HG03354 (cell line): ENCODE measurements at regions not wholly inside any gene's neighbourhood (a gene's known extent, or its start where the extent isn't known, plus 50 kb on each side); places are given as distances from the start of the nearest gene placed in this dataset.

Experiments used
- ATAC-seq: cut with Tn5 transposase; IDR thresholded peaks from one replicate; pipeline ENCODE4 v1.9.1; 2021; ENCODE audit warnings: mild to moderate bottlenecking; ENCODE audit not compliant: unreplicated experiment, poor library complexity, severe bottlenecking

DNA sequence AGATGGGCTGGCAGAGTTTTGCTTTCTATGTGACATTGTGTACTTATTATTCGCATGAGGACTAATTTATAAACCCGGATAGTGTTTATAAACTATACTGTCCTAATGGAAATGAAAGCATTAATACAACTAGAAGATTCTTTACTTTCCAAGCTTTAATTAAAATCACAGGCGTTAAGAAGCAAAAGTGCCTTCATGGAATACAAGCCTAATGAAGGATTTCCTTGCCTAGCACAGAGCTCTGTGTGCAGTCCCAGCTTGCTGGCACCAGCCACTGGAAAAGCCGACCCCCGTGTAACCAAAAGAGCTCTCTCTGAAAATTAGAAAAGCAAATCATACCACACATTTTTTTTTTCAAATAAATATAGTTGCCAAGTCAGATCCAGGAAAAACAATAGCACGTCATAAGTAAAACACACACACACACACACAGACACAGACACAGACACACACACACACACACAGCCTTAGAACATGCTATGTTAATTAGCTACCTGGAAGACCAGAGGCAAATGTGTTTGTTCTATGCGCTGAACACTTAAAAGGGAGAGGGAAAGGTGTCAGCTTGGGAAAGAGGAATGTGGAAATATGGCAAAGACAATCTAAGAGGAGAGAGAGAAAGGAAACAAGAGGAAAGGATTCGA, 1084.2 kb downstream of the TUSC7 start:
- no peak for ATAC-seq

DNA sequence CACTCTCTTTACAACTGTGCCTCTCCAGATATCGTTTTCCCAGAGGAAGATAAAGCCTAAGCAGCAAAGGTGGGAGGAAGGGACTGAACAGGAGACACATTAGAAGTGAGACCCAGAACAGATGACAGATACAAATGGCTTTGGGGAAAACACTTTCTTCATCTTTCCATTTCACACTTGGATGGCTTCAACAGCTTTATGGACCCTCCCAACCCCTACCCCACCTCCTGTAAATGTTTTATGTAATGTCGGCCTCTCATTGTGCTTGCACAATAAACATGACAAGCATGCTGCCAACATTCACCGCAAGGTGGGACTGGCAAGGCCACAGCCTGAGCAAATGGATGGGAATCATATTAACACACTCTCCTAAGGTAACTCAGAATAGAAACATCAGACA, 1088.6 kb downstream of the TUSC7 start:
- no peak for ATAC-seq

DNA sequence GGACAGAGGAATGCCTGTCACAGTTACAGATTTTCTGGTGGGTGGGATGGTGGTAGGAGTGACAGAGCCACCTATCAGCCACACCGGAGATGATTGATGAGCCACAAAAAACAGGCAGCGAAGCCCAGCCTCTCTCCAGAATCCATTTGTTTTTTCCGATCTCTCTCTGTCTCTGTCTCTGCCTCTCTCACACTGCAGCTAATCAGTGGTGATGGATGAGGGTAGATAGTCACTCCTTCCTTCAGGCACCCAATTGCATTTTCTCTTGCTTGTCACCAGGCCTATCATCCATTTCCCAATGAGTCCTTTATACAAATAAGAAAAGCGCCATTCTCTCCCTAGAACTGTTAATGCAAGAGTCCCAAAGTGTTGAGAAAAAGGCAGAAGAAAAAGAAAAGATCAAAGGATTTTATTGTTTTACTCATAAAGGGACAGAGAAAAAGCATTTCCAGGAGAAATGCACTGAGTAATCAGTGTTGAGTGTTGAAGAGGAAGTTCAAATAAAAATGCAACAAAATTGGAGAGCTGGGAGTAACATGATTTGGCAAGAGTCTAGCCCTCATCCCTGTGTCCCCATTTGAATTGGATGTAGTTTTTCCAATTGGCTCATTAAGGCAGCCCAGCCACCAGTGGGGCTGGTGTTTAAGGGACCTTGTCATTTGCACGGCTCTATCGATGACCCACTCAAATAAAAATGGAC, 1089.3 kb downstream of the TUSC7 start:
- no peak for ATAC-seq

DNA sequence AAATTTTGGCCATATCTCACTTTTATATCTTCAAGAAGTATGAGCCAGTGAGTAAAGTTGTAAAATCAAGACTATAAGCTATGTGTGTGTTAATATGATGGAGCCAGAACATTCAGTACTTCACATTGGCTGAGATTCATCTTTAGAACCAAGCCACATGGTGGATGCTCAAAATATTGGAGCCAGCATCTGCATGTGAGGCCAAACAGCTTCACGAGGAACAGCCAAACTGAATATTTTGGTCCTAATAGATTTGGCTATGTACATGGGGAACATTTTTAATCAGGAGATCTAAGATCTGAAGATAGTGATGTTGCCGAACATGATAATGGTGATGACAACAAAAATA, 1089.8 kb downstream of the TUSC7 start:
- ATAC-seq: no peak

DNA sequence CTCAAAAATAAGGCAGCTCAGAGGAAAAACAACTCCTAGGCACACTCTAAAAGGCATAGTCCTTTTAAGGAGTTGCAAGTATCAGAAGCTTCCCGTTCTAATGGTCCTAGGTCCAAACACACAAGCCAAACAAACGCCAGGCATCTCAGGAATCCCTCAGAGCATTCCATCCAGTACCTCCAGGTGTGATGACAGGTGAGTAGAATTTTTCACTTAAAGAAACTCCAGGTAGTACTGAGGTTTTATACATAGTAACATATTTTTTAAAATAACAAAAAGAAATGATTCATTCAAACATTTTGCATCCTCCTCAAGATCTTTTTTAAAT, 1092.3 kb downstream of the TUSC7 start:
- ATAC-seq: no peak

DNA sequence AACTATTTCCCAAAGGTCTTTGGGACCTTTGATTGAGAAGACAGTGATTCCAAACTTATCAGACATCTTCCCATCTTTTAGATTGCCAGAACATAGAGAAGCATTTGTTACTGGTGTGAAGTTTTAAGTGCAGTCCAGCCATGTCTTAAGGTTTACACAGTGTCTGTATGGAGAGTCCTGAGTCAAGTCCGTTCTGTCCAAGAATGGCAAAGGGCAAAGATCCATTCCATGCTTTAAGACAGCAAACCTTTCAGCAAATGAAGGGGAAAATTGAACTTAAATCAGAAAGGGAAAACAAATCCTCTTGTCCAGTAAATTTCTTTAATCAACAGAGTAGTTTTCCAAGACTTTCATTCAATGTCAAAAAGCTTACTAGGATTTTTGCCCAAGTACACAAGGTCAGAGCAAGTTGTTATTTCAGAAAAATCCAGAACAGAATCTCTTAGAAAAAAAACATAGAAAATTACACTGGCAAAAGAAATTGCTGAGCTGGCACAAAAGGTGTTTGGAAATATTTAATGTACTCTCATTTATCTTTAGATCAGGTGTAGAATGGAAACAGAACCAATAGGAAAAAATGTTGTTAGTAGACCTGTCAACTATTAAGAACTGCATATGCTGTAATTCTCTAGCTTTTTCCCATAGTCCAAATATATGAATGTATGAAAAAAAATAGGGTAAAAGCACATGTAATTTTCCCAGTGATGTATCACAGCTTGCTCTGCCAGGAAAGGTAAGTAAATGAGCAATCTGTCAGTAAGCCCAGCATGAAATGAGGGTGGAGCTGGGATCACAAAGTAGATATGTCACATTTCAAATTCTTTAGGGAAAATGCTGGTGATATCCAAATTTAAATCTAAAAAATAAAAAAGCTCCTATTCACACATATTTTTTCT, 1099.9 kb downstream of the TUSC7 start:
- no peak for ATAC-seq

DNA sequence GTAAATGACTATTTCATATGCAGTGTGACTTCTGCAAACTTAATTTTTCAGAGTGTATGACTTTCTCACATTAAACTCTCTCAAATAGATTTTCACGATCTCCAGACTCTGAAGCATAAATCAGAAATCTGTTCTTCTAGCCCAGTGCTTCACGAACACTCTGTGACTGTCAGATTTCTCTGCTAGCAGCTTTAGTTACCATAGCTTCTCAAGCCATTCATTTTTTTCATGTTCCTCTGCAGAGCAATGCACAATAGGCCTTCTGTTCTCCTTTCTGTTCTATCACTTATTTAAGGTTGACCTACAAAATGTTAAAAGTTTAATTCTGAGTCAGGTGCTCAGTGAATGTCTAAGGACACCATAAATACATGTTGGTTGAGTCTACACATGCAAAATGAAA, 1102.2 kb downstream of the TUSC7 start:
- ATAC-seq: no peak

DNA sequence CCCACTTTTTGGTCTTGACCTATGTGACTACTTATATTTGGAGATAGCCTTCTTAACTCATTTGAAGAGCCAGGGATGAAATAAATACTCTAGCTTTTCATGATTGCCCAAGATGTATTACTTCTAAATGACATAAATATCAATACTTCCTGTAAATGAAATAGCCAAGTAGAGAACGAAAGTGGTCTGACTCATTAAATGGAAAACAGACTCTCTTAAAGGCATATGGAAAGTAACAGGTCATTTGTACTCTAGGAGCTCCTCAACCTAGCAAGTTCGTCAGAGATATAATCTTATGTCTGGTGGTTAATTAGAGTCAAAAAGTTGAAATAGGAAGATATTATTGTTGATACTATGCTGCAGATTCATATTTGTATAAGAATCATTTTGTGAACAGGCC, 1105.4 kb downstream of the TUSC7 start:
- no peak for ATAC-seq

DNA sequence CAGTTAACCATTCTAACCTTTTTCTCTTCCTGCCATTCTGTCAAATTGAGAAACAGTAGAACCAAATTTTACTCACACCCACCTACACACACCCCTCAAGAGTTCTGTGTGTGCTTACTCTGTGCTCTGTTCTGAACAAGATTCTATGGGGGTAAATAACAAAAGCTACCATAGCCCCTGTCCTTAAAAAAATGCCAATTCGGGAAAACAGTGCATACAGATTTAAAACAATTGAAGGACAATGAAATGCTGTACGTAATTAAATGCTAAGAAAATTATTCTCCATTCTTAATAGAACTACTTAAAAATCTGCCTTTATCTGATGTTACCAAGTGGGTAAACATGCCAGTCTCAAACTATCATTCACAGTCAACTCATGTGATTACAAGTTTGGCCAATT, 1107.5 kb downstream of the TUSC7 start:
- no peak for ATAC-seq

DNA sequence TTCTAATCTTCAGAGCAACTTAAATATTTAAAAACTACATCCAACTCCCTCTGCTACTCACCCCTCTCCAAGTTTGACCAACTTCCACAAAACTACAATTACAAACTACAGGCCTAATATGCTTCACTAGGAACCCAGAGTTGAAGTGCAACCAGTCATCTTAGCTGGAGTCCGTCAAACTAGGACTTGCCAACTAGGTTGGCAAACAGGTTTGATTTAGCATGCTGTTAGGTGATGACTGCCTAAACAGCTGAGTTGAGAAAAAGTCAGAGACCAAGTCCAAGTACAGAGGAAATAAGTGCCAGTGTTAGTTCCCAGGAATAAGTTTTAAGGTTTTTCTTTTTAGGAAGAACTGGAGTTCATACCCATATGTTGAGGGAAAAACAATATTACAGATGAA, 1109.0 kb downstream of the TUSC7 start:
- no peak for ATAC-seq

DNA sequence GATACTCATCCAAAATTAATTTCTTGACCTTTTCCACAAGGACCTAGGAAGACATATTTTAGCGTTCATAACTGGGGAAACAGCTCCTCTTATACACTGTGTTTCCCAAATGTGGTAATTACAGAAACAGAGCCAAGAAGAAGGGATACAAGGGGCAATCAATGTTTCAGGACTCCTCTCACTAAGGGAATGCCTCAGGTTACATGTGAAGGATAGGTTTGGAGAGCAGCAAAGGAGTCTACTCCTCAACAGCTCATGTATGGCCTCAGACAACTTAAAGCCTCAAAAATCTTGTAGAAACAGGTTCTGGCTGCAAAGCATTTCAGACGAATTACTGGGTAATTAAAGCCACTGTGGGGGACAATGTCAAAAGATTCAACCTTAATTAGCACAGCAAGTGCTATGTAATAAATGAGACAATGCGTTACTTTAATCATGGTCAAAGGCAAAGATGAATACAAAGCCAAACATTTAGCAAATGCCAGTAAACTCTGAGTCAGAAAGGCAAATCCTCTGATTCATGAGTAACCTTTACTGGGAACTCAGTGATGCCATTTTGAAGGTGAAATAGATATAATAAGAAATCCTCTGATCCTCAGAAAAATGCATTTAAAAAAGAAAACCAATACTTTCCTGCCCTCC, 1111.2 kb downstream of the TUSC7 start:
- no peak for ATAC-seq

DNA sequence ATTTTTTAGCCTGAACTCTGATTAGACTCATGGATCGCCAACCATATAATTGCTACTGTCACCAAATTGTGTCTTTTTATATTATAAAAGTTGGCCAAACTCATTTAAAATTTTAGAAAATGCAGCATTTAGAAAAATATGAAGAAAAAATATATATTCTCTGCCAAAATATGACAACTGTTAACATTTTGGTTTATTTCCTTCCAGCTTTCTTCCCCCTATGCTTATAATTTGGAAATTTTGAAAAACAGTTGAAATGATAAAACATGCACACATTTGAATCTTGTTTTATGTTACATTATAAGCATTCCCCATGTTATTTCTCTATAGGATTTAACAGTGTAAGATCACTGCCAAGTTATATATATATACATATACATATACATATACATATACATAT, 1112.8 kb downstream of the TUSC7 start:
- no peak for ATAC-seq

DNA sequence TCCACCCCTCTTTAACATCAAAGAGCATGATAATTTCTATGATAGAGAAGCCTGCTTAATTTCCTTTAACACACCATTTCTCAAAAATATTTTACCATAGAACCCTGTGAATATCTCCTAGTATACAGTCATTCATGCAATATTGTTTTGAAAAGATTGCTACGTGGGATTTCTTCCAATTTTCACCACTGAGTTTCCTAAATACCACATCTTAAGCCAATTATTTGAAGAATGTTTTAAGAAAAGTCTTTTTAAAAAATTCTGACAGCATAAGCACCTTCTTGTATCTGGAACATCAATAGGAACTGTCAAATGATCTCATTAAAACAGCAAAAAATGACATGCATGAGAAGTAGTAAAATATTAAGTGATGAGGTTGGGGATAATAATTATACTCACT, 1126.7 kb downstream of the TUSC7 start:
- ATAC-seq: no peak

DNA sequence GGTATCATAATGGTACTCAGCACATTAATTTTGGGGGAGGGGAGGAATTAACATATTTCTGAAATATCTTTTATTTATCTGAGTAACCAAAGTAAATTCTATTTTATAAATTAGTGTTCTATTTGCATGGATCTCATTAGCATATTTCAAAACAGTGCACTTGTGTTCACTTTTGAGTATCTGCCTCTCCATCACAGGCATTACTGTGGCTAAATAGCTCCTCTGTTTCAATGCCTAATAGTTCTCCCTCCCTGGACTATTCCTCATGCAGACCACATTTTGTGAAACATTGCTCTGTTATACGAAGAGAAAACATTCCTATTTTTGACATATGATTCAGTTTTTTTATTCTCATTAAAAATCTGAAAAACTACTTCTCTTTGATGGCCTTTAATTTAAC, 1127.8 kb downstream of the TUSC7 start:
- ATAC-seq: no peak

DNA sequence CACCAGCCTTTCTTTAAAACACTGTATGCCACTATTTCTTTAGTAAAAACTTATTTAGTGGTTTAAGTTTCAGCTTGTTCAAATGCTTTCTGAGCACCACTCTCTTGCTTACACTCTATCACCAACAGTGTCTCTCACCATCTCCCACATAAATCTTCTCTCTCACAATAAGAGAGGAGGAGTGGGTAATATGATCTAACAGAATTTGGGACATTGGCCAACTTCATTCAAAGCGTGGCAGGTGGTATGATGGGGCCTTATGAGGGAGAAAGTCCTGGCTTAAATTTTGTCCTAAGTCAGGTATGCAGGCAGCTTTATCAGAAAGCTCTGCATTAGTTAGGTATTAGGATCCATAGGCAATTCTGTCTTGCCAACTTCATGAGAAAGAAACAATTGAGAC, 1132.5 kb downstream of the TUSC7 start:
- ATAC-seq: no peak

DNA sequence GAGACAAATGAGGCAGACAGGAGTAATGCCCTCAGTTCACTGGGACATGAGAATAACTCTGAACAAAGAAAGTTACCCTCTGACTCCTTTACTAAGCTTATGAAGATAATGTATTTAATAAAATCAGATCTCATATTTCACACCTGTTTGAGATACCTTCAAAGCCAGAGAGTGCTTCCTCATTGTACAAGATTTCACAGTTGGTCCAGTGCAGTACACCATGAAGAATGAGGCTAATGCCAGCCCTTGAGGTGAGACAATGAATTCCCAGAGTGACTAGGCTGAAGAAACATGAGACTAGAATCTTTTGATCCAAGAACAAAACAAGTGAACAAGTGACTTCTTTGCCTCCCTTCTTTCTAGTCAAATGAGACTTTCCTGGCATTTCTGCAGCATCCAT, 1133.8 kb downstream of the TUSC7 start:
- ATAC-seq: no peak

DNA sequence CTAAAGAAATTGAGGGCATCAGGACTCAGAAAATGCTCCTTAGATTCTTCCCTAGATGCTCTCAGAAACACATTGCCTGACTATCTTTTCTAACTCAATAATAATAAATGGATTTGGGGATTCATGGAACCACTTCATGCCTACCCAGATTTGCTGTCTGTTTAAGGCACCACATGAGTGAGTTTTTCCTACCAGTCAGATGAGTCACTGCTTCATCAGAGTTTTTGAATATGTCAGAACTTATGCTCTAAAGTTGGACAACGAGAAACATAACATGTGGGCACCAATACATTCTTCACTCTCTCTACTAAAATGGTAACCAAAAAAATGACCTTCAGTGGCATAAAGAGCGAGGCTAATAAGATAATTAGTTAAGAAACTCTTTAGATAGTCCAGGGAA, 1135.1 kb downstream of the TUSC7 start:
- ATAC-seq: no peak

DNA sequence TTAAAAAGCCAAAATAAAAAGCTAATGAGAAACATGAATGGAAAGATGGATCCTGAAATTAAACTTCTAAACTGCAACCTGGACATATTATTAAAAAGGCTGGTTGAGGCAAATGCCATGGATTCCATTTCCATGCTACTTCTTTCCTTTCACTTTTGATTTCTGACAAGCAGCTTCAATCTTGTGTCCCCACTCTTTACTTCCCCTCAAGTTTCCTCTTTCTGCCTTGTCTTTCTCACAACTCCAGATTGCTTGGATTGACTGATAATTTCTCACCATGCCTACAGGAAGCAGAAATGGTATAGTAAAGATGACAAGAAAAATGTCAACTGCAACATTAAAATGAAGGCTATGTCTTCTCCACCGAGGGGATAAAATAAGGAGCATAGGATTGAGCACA, 1136.7 kb downstream of the TUSC7 start:
- no peak for ATAC-seq

DNA sequence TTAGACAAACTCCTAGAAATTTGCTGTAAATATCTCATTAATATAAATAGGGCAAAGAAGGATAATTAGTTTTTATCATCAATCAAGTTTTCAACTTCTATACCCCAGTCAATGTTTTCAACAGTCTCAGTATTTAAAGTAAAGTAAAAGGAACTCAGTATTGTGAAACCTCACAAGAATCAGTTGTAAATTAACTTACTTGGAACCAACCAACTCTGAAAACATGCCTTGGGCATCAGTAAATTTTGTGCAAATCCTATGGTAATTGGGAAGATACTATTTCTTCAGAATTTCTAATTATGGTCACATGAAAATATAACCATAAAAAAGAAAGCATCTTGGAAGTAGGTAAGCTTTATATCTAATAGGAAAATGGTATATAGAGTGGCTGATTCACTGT, 1139.0 kb downstream of the TUSC7 start:
- no peak for ATAC-seq

DNA sequence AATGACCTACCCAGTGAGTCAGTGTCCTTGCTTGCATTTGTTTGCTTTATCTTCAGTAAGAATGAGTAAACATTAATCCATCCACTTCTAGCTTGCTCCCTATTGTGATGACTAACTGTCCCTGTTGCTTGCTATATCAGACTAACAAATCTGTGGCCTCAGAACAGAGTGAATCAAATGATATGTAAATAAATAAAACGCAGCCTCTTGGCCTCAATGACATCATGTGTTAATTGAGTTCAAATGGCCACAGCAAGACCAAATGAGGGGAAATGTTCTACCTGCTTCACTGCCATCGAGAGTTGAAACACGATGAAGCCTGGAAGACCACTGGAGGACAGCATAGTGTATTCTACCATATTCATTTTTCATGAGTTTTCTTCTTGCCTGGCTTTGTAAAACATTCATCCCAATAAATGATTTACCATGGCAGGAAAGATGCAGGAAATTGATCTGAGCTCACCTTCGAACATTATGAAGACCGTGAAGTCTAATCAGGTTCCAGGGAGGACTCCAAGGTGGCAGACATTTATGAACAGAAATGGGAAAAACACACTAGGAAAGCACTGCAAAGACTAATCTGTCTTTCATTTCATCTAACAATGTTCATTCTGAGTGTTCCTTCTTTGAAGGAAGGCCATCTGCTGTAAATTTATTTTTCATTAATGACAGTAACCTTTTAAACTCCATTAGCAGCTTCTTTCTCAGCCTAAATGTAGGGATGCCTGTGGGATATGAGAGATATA, 1144.5 kb downstream of the TUSC7 start:
- ATAC-seq: no peak
